ENCODE measurements at regions not wholly inside any gene's neighbourhood (a gene's known extent, or its start where the extent isn't known, plus 50 kb on each side); places are given as distances from the start of the nearest gene placed in this dataset.

- TF ChIP-seq CTCF (IDR thresholded peaks at IDR 0.05) (no peak), POLR2A (IDR thresholded peaks at IDR 0.05) (no peak), EP300 (IDR thresholded peaks at IDR 0.05) (no peak)
Observed at GRCh38 chr1:181430015-181430885, 53.1 kb upstream of the CACNA1E start.

Data from tibial nerve (tissue), 4 donors.